ENCODE measurements at regions not wholly inside any gene's neighbourhood (a gene's known extent, or its start where the extent isn't known, plus 50 kb on each side); places are given as distances from the start of the nearest gene placed in this dataset.

GRCh38 chr2:195202163-195202845 is 454.7 kb upstream of the SLC39A10 start:
- no peak for TF ChIP-seq CTCF (conservative IDR thresholded peaks at IDR 0.05; ENCODE audit: low read depth, low read length)
- no peak for TF ChIP-seq EZH2 (IDR thresholded peaks at IDR 0.05; ENCODE audit: borderline replicate concordance, low read depth, low read length, poor library complexity, severe bottlenecking)
